ENCODE measurements at regions not wholly inside any gene's neighbourhood (a gene's known extent, or its start where the extent isn't known, plus 50 kb on each side); places are given as distances from the start of the nearest gene placed in this dataset.
"Not testable (repeated sequence)": the region's sequence is repeated elsewhere in the genome, so short reads cannot be mapped to it uniquely, and the experiment has no call there.

GRCh38 chr2:5576015-5576414, 116.2 kb upstream of the SOX11 start:
- DNase-seq (ENCODE audit: low spot score), result no peak

DNA sequence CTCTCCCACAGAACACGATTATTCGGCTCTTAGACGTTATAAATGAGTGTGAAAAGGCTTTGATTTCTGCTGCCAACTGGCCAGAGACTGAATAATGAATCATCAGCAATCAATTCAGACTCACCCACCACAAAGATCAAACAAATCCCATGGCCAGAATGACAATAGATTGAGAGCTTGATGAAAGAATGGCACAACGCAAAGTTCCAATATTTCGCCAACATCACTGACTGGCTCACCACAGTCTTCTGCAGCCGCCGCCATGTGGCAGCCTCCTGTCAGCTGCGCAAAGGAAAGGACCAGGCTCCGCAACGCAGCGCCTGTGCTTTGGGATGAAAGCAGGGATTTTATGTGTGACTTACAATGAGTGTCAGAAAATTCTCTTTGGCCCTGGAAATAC, 104.4 kb upstream of the SOX11 start:
- no peak for DNase-seq (ENCODE audit: low spot score)

- DNase-seq (ENCODE audit: low spot score), result no peak
These were observed 103.6 kb upstream of the SOX11 start for GRCh38 chr2:5588601-5589000.

GRCh38 chr2:5589183-5589582, 103.0 kb upstream of the SOX11 start:
- DNase-seq (ENCODE audit: low spot score), result no peak

- no peak for DNase-seq (ENCODE audit: low spot score)
These were observed 101.3 kb upstream of the SOX11 start for GRCh38 chr2:5590886-5591285.

DNA sequence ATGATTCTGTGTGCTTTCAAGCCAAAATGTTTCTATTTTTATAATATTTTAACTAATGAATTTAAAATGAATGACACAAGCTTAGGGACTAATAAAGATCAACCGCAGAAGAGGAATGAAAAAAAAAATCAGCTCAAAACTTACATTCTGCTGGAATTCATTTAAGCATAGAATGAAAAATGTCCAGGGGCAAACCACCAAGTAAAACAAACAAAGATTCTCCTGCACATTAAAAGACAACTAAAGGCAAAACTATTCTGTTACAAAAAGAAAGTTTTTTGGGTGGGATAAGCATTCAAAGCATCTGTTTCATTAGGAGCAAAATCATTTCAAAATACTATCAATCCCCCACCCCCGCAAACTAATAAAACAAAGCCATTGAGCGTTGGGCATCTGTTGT, 99.3 kb upstream of the SOX11 start:
- no peak for DNase-seq (ENCODE audit: low spot score)

- DNase-seq (ENCODE audit: low spot score), result no peak
These were observed 97.9 kb upstream of the SOX11 start for GRCh38 chr2:5594249-5594695.

- DNase-seq (ENCODE audit: low spot score), result no peak
These were observed 95.3 kb upstream of the SOX11 start for GRCh38 chr2:5596868-5597267.

DNA sequence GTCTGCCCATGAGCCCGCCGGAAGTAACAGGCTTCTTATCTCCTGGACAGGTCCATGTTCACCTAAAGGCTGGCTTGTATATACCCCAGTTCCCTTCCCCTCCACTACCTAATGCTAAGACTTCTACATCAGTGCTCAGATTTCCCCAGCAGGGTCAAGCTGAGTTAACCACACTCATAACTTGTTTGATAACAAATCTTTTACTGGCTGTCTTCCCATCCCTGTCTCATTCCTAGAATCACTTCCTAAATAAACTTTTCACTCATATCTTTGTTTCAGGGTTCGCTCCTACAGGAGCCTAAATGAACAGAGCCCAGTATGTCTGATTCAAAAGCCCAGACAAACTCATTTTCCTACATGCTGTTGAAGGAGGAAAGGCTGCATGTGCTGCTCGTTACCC, 94.0 kb upstream of the SOX11 start:
- DNase-seq (ENCODE audit: low spot score), result no peak

- no peak for DNase-seq (ENCODE audit: low spot score)
These were observed 83.0 kb upstream of the SOX11 start for GRCh38 chr2:5609201-5609600.

GRCh38 chr2:5612666-5613065, 79.5 kb upstream of the SOX11 start:
- DNase-seq (ENCODE audit: low spot score), result no peak

GRCh38 chr2:5616019-5616418, 76.2 kb upstream of the SOX11 start:
- no peak for DNase-seq (ENCODE audit: low spot score)

- no peak for DNase-seq (ENCODE audit: low spot score)
These were observed 74.8 kb upstream of the SOX11 start for GRCh38 chr2:5617358-5617757.

- DNase-seq (ENCODE audit: low spot score), result no peak
These were observed 74.4 kb upstream of the SOX11 start for GRCh38 chr2:5617796-5618195.

GRCh38 chr2:5618271-5618670, 73.9 kb upstream of the SOX11 start:
- DNase-seq (ENCODE audit: low spot score), result no peak

DNA sequence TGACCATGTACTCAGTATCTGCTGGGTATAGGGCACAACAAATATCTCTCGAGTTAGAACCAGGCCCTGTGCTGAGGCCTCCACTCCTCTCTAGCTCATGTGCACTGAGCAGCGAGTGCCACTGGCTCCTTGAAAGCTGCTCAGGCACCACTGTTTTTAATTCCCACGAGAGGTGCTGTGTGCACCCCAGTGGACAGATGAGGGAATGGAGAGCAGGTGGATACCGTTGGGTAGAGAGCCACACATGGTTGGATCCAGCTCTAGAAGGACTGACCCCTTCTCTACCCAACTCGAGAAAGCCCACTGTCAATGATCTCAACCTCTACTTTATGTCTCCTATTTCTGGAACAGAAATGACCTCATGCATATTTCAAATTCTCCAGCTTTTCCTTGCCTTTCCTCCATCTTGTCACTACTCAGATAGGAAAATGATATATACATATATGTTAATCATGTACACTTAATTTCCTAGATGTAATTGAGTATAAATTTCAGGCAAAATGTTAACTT, 66.6 kb upstream of the SOX11 start:
- not testable (repeated sequence) for DNase-seq (ENCODE audit: low spot score)

- not testable (repeated sequence) for DNase-seq (ENCODE audit: low spot score)
These were observed 63.7 kb upstream of the SOX11 start for GRCh38 chr2:5628484-5628883.

DNA sequence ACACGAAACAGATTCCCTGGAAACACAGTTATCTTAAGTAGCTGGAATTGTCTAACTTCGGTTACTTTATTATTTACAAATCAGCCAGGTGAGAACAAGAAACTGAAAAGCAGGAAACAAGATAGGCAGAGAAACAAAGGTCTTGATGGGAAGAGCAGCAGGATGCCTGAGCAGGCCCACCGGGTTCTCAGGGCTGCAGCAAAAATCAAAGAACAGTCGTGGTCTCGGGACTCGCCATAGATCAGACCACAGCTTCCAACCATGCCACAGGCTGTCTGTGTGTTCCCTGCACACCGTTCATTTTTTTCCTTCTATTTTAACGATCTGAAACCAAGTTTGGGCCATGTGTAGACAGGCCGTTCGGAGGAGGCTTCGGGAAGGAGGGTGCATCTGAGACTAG, 62.7 kb upstream of the SOX11 start:
- DNase-seq (ENCODE audit: low spot score), result not testable (repeated sequence)

DNA sequence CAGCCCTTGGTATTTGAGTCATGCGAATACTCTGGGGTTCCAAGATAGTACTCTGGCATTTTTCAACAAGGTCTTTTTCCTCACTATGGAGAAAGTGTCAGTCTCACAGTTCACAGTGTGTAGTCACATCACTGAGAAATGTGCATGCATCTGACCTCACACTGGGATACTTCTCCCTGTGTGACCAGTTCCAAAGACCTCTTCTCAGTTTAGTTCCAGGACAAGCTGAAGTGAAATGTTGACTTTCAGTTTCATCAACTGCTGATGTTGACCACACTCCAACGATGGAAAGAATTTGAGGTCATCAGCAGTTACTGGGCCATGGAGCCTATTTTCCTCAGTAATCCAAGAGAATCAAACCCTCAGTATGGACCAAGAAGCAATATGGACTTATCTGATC, 55.1 kb upstream of the SOX11 start:
- DNase-seq (ENCODE audit: low spot score), result not testable (repeated sequence)

Data from mesenteric fat pad (tissue), 1 donor.